22Rv1 (cell line): ENCODE measurements at regions not wholly inside any gene's neighbourhood (a gene's known extent, or its start where the extent isn't known, plus 50 kb on each side); places are given as distances from the start of the nearest gene placed in this dataset.

Source experiments
- ZFX ChIP-seq: fragments of 450-650 bp; IDR thresholded peaks from 2 replicates; pipeline ENCODE4 v1.6.1; 2017; ENCODE audit warnings: antibody characterized with exemption, borderline replicate concordance
- TF ChIP-seq, protein P1 (sequence below): fragments of 450-650 bp; IDR thresholded peaks from 2 replicates; pipeline ENCODE4 v1.5.1; 2017; ENCODE audit warnings: mild to moderate bottlenecking

DNA sequence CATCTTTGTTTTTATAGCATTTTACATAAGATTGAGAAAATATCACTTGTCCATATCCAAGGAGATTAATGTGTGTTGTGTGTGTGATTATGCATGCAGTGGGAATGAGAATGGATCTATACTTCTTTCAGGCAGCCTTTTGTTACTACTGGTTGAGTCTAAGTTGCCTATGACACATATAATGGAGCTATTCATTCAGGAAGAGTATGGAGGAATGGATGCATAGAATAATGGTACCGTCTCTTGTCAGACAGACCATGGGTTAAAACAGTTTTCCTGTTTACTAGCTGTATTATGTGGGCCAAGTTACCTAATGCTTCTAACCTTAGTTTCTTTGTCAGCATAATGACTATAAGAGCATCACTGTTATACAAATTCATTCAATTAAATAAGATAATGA, 155.4 kb upstream of the KYNU start:
- TF ChIP-seq, protein P1, sequence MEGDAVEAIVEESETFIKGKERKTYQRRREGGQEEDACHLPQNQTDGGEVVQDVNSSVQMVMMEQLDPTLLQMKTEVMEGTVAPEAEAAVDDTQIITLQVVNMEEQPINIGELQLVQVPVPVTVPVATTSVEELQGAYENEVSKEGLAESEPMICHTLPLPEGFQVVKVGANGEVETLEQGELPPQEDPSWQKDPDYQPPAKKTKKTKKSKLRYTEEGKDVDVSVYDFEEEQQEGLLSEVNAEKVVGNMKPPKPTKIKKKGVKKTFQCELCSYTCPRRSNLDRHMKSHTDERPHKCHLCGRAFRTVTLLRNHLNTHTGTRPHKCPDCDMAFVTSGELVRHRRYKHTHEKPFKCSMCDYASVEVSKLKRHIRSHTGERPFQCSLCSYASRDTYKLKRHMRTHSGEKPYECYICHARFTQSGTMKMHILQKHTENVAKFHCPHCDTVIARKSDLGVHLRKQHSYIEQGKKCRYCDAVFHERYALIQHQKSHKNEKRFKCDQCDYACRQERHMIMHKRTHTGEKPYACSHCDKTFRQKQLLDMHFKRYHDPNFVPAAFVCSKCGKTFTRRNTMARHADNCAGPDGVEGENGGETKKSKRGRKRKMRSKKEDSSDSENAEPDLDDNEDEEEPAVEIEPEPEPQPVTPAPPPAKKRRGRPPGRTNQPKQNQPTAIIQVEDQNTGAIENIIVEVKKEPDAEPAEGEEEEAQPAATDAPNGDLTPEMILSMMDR: no peak
- TF ChIP-seq ZFX: no peak
